Glomerular endothelial cell (primary cell): ENCODE measurements at regions not wholly inside any gene's neighbourhood (a gene's known extent, or its start where the extent isn't known, plus 50 kb on each side); places are given as distances from the start of the nearest gene placed in this dataset.
"Not testable (repeated sequence)": the region's sequence is repeated elsewhere in the genome, so short reads cannot be mapped to it uniquely, and the experiment has no call there.

Experiments used
- DNase-seq: peaks from one replicate; pipeline ENCODE4 v3.0.0-alpha.2; 2011; ENCODE audit warnings: low read depth, low spot score; ENCODE audit errors: extremely low read depth

DNA sequence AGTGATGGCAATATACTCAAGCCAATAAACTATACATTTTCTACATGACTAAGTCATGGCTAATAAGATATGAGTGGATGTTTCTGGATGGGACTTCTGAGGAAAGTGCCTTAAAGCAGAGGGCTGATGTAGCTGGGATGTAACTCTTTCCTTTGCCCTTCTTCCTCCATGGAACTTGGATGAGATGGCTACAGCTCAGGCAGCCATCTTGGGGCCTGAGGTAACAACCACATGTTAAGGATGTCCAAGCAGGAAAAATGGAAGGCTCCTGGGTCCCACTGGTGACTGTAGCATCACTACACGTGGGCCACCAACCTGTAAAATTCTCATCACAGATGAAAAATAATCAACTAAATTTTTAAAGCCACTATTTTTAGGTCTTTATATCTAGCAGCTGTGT, 54.4 kb upstream of the GRIP1 start:
- DNase-seq, result no peak

DNA sequence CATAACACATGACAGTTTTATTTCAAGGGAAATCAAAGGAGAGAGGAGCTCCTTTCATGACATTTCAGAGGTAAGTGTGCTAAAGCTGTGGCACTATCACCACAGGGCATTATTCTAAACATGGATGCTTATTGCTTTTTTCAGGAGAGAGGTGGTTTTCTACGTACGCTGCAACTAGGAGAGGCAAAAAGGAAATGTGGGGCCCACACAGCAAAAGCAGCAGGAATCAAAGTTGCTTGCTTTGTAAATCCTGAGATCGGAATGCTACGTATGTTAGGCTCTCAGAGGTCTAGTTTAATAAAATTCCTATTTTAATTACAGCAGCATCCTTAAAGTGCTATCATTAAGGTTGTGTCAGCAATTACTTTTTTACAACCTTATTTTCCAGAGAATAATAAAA, 55.0 kb upstream of the GRIP1 start:
- no peak for DNase-seq

DNA sequence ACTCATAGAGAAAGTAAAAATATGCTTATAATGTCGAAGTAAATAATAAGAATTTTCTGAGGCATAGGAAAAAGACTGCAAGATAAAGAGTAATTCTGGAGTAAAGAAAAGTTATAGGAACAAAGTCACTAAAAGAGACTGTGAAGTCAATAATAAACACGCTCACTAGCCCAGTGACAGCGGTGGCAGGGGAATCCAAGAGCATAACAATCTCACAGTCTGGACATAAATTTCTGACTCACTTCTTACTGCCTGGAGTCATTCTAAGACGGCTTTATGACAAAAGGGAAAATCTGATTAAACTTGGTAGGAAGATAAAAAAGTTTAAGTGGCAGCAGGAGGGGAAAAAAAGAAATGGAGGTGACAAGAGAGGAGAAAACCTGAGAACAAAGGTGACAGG, 56.4 kb upstream of the GRIP1 start:
- no peak for DNase-seq

DNA sequence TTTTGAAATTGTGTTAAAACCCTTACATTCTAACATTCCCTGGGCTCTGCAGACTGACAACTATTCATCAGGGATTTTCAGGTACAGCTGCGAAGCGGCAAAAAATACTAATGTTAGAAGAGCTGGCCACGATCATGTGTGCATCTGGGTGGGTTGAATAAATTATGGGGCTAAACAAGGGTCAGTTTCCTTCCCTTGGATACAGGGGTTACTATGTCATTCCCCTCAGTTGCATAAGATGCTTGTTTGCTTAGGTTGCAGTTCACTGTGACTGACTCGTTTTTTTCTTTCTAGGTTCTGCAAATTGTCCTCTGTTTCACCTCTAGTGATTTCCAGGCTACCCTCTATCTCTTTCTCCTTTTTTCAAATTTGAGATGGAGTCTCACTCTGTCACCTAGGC, 58.1 kb upstream of the GRIP1 start:
- no peak for DNase-seq

DNA sequence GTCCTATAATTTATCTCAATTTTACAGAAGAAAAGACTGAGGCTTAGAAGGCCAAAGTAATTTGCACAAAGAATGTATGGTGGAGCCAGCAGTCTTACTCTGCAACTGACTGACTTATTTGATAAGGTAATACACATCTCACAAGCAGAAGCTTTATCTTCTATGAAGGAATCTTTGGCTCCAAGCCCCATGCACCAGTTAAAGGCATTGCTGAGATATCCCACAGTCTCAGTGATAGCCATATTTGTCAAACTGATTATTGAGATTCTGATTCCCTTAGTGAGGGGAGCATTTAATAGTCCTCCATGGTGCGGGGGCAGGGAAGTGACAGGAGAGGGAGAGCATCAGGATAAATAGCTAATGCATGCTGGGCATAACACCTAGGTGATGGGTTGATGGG, 60.4 kb upstream of the GRIP1 start:
- DNase-seq, result no peak

DNA sequence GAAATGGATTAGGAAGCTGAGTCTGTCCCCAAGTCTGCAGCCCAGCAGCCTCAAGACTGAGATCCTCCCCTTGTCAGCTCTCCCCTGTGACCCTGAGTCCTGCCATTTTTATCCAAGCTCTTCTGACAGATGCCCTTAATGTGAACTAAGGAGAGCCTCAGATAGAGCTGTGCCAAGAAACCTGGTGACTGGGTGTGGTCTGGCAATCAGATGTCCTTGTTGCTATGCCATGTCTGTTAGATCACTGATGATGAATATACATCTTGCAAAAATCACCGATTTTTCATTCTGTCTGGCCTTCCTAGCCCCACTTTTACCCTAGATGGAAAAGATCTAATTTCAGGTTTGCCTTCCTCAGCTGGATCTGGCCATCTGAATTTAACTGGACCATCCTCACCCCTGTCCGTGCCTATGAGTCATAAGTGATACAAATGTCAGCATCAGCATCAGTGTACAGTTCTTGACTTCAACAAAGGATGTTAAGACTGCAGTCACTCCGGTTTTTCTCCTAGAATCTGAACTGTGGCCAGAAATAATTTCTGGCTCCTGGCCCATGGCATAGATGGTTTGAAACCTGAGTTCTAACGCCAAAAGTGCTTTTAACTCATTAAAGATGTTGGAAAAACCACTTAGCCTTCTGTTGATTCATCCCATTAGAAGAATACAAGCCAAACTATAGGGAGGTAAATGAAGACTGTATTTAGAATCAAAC, 61.2 kb upstream of the GRIP1 start:
- DNase-seq, result no peak

DNA sequence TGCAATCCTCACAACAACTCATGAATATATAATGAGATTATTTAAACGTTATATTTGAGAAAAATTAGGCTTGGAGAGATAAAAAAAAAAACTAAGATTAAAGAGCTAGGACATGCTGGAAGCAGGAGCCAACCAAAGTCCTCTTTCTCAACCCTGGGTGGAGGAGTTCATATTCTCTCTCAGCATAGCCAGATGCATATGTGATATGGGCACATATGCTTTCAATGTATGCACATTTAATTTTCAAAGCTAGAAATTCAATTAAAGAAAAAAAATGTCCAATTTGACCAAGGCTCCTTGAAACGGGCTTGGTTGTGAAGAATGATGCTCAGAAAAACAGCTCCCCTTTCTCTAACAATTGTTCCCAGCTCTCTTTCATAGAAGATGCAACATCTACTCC, 61.9 kb upstream of the GRIP1 start:
- no peak for DNase-seq

DNA sequence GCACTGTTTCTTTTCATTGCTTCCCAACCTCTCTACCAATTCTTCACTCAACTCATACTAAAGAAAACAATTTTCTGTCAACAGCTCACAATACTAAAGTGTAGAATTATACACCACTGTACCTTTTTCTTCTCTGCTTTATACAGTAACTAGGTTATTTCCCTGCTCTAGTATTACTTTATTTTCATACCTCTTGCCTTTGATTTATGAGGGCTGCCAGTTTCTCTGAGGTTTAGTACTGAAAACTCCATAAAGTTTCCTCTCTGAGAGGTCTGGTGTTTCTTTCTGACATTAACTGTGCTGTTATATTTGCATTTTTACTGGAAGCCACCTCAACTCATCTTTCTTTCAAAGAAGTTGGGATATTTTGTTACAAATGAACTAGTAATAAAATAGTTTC, 63.0 kb upstream of the GRIP1 start:
- DNase-seq, result no peak

DNA sequence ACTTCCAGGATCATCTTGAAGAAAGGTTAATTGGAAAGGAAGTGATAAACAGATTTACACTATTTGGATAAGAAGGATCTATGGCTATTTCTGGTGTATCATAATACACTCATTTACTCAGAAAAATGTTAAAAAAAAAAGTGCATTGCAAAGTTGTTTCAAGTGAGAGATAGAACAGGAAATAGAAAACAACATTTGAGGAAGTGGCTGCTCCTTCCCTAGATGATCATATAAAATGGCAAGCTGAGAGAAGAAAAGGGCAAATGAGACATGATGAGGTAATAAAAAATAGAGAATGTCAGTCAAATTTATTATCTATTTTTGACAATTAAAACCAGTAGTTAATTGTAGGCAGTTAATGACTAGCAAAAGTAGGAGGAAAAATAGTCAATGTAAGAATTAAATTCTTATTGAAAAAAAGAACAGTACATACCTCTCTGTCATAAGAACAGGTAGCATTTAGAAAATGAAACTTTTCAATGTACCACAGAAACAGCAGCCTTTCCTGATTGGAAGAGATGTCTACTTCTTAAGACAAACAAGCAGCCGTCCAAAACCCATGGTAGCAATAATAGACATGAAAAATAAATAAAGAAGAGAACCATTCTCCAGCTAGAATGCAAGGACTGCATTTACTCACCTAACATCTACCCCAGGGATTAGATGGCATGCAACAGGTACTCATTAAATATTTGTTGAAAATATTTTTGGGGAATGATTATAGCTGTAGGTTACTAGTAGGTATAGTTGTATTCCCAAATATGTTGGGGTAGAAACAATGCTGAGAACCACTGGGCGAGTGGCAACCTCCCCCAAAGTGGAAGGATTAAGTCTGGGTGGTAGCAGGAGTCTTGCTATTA, 63.9 kb upstream of the GRIP1 start:
- DNase-seq, result no peak

DNA sequence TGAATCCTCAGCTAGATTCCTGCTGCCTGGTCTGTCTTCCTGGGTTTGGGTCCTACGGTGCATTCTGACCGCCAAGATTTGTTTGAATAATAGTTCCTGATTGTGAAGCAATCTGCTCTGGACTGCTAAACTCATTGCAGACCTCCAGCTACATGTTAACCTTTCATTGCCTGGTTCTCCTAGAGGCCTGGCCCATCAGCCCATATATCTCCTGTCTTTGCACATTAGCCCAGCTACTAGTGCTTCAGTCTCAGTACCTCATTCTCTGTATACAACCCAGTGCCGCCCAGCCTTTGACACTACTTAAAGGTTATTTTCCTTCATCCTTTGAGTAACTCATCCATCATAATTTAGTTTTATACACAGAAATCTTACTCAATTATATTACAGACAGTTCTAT, 65.6 kb upstream of the GRIP1 start:
- no peak for DNase-seq

DNA sequence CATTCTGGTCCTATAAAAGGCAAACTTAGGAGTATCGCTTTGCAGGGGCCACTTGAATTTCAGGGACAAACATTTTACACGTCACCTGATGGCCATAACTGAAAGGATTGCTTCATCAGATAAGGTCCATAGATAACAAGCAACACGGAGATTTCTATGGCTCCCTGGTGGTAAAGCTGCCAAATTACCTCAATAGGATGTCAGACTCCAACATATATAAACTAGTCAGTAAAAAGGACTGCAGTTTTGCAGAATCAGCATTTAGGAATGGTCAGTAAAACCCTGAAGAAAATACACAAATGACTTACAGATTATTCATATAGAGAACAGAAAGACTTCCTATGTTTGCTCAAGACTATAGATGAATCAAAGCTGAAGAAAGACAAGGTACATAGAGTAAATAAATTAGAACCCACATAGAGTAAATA, 66.1 kb upstream of the GRIP1 start:
- no peak for DNase-seq

DNA sequence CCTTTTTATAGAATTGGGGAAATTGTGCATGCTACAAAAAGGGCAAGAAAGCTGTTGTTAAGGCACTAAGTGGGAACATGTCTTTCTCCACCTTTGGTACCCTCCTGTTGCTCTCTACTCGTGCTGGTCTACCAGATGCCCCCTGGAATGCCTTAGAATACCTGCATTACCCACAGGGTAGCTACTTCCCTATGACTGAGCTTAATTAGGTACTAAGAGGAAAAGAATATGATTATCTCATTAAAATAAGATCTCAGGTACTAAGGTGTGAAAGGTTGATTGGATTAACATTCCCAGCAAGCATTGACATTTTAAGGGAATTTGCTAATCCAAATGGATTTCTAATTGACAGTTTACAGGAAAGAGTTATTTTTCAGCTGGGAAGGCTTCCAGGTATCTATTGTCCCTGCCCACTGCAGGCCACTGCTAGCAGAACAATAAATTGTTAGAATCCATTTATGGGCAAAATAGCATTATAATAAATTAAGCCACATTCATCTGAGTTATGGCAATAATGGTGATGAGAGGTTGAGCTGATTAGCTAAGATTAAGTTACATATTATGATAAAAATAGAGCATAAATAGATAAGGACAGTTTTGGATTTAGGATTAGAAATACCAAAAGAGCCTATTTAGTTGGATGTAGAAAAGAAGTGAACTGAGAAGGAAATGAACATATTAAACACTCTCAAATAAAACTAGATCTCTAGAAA, 67.8 kb upstream of the GRIP1 start:
- DNase-seq, result no peak

DNA sequence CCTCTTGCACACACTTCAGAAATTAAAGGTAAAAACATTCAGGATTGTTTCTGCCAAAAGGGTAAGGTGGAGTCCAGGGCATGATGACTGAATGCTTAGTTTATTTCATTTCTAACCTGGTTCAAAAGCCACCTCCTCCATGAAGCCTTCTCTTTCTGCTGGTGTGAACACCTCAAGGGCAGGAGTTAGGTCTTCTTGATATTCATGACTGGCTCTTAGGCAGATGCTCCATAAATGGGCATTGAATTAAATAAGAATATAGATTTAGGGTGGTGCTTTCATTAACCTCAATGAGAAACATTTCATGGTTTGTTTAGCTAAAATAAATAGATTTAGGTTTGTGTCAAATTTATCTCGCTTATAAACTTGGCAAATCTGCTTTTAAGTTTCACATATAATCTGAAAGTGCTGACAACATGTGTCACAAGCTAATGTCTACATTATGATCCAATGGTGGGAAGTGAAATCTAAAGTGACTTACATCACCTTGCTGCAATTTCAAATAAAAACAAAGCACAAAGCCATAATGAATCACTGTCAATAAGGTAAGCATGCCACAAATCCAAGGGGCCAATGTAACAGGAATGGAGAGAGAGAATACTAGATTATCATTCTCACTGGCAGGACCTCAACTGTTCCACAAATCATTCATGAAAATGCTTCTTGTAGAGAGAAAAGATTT, 72.7 kb upstream of the GRIP1 start:
- DNase-seq, result no peak

DNA sequence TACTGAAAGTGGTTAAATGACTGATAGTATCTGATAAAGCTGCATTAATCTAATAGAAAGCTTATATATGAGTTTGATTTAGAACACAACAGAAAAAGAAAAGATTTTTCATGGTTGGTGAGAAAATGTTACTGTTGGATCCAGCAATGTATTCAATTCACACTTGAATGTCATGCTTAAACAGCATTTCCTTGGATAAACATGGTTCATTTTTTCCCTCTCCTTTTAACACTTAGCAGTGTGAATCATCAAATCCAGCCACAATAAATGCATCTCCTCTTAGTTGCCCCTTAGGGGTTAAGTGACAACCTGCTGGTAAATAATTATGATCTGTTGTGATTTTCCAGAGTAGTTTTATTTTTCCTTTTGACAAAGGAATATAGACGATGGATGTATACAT, 74.9 kb upstream of the GRIP1 start:
- no peak for DNase-seq

DNA sequence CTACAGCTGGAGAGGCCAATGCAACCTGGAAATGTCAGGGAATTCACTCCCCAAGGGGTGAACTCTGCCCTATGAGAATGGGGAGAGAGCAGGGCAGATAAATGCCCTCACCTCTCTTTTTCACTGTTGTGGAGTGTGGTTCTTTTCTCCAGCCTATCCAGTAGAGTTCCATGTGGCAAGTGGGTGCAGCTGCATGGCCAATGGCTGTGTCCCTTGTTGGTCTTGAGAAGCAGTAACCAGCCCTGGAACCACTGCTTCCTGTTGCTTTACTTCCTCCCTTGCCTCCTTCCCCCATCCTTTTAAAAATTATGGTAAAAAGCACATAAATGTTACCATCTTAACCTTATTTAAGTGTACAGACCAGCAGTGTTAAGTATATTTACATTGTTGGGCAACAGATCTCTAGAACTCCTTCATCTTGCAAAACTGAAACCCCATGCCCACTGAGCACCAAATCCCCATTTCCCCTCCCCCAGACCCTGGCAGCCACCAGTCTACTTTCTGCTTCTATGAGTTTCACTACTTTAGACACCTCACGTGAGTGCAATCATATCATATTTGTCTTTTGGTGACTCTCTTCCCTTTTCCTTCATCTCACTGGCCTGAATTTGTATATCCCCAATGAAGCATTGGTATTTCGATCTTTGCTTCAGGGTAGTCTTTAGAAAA, 77.0 kb upstream of the GRIP1 start:
- no peak for DNase-seq

DNA sequence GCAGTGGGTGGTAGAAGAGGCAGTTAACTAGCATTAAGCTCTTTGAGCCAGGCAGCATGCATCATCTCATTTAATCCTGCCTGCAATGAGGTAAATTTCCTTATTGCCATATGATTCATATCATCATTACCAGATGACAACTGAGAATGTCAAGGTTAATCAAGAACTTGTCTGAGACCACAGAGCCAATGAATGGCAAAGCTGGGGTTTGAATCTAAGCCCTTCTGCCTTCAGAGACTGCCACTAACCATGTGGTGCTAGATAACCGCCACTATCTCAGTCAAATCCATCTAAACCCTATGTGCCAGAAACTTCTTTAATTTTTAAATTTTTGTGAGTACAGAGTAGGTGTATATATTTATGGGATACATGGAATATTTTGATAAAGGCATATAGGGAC, 77.8 kb upstream of the GRIP1 start:
- no peak for DNase-seq

DNA sequence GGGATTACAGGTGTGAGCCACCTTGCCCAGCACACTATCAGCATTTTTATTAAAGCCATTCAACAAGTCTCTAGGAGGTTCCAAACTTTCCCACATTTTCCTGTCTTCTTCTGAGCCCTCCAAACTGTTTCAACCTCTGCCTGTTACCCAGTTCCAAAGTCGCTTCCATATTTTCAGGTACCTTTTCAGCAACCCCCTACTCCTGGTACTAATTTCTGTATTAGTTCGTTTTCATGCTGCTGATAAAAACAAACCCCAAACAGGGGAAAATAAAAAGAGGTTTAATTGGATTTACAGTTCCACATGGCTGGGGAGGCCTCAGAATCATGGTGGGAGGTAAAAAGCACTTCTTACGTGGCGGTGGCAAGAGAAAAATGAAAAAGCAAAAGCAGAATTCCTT, 81.2 kb upstream of the GRIP1 start:
- not testable (repeated sequence) for DNase-seq

DNA sequence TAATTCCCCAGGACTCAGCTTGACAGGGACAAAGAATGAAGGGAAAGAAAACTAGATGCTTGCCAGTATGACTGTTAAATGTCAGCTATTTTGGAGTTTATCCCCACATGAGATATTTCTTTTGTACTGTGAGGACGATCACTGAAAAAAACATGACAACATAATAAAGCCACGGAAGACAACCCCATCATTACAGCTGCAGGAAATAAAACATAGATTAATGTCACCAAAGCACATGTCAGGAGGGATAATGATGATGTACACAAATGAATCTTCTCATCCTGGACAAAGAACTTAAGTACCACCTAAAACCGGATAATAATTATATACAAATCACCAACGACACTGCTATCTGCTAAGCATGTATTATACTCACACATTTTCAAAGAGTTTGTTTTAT, 84.6 kb upstream of the GRIP1 start:
- no peak for DNase-seq

DNA sequence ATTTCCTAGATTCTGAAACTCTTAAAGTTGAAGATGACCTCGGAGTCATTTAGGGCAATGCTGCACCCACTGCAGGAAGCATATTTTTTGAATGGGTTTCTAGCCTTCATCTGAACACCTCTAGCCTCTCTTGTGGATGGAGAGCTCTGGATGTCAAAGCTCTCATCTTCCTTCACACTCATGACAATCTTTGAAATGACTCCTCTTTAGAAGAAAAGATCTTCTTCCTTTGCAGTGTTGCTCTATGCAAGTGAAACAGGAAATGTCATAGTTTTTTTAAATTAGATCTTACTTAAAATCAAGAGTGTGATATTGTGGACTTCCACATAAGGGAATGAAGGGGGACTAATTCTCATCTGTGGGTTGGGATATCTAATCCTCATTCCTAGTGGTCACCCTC, 86.3 kb upstream of the GRIP1 start:
- no peak for DNase-seq

DNA sequence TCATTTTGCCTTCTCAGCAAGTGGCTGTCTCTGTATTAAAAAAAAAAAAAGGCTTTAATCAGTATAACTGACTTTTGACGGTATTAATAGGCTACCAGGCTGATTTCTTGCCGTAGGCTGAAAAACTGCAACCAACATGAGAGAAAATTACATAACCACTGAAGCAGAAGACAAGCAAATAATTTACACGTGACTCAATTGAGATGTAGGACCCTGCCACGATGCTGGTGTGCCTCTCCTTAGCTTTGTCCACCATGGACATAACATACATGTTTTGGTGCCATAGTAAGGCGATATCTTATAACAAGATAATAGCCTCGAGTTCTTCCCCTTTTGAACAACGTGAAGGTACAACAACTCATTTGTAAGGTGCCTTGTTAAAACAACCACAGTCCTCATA, 88.7 kb upstream of the GRIP1 start:
- DNase-seq, result no peak

DNA sequence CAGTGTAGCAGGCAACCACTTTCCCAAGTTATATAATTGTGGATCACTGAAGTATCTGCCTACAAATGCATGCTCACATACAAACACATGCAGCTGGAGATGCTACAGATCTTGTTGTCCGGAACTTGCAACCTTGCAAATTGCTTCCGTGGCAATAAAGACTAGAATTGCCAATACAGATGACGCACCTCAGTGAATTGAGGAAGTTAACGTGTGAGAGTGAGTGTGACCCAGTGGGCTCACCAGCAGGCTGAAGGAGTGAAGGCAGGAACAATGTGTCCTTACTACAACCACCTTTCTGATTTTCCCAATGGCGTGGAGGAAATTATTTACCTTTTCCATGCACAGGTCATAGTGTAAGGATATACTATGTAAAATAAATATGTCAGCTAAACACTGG, 89.4 kb upstream of the GRIP1 start:
- no peak for DNase-seq
